GM18502 (cell line): ENCODE measurements at regions not wholly inside any gene's neighbourhood (a gene's known extent, or its start where the extent isn't known, plus 50 kb on each side); places are given as distances from the start of the nearest gene placed in this dataset.

ENCODE experiments used
- ATAC-seq: cut with Tn5 transposase; IDR thresholded peaks from one replicate; pipeline ENCODE4 v1.9.1; 2021; ENCODE audit warnings: mild to moderate bottlenecking; ENCODE audit not compliant: unreplicated experiment, poor library complexity

- no peak for ATAC-seq
Observed at GRCh38 chr3:103684904-103685303, 1250.1 kb downstream of the ZPLD1 start.

- no peak for ATAC-seq
Observed at GRCh38 chr3:103685939-103686338, 1251.1 kb downstream of the ZPLD1 start.

- no peak for ATAC-seq
Observed at GRCh38 chr3:103690536-103690935, 1255.7 kb downstream of the ZPLD1 start.

- ATAC-seq, result no peak
Observed at GRCh38 chr3:103693831-103694230, 1259.0 kb downstream of the ZPLD1 start.

GRCh38 chr3:103698646-103699045 lies 1263.8 kb downstream of the ZPLD1 start:
- ATAC-seq, result no peak

DNA sequence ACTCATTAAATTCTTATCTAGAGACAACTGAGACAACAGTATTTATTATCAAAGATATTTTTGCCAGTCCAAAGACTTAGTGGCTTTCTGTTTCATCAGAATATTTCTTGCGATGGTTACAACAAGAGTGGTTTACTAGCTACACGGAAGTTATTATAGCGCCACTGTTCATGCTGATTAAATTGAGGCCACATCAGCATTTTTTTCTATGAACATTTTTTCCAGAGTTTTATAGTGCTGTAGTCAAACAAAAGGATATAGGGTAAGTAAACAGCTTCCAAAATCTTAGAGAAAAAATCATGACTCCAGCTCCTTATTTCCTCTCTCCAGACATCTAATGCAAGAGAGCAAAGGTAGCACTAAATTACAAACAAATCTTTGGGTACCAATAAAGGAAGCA lies 1264.4 kb downstream of the ZPLD1 start:
- ATAC-seq, result no peak

GRCh38 chr3:103705641-103706040 lies 1270.8 kb downstream of the ZPLD1 start:
- ATAC-seq, result no peak

GRCh38 chr3:103706671-103707070 lies 1271.9 kb downstream of the ZPLD1 start:
- ATAC-seq, result no peak

DNA sequence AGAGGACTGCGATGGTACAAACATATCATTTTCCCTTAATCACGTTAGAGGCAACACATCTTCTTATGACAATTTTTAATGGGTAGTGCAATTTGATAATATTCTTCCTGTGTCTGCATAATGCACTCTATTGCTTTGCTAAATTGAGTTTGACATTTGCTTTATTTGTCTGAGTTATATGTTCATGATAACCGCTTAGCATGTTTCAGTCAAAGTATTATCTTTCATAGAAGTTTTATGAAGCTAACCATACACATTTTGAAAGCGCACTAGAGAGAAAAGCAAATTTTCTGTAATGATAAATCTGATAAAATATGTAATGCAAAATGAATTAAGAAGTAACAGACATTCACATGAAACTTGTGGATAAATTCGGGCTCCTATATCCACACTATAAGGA lies 1276.9 kb downstream of the ZPLD1 start:
- no peak for ATAC-seq

DNA sequence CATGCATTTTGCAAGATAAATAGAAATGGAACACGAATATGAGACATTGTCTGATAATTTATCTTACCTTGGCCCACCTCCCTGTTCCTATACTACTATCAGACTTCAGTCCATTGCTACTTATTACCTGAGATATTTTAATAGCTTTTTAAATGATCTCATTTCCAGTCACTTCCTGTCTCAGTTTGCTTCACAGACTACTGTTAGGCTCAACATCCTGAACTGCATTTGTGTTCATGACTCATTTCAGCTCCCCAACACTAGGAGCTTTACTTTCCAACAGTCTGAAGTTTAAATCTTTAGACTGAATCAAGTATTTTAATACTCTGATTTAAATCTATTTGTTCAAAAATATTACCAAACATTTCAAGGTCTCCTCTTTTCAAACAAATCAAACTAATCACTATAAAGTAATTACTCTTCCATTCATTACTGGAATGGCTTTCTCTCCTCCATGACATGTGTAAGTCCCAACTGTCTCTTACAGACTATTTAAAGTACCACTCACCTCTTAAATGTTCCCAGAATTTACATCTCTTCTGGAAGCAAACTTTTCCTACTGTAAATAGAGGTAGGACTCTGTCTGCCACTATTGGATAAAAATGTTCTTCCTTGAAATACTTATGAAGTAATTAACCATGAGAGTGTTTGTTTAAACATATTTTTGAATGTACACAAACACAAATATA lies 1277.6 kb downstream of the ZPLD1 start:
- ATAC-seq, result no peak

DNA sequence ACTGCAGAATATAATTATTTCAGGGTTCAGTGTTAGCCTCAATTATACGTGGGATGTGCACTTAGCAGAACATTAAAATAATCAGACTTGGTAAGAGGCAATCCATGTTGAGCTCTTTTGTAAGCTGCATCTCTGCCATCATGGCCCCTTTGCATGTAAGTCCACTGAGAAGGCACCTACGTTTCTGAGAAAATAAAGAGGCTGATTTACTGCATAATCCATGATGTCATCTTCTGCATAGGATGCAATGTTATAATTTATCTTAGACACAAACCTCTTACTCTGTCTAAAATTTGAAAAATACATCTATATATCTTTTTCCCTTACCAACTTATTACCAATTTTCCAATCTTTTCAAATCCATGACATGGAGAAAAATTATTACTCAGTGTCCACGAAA lies 1294.7 kb downstream of the ZPLD1 start:
- no peak for ATAC-seq

GRCh38 chr3:103730744-103731143 lies 1295.9 kb downstream of the ZPLD1 start:
- ATAC-seq, result no peak

DNA sequence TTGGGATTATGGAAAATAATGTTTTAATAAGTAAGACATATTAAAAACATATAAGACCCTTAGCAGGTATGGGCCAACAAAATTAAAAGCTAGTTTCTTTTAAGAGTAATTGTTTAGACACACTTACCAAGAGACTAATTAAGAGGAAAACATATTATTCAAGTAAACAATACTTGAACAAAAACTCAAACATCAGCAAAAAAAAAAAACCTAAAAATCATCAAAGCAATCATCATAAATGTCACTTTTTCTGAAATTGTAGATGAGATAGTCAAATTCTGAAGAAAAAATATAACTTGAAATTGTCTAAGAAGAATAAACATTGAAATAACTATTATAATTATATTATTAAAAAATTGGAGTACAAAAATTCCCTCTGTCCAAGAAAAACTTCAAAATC lies 1318.2 kb downstream of the ZPLD1 start:
- no peak for ATAC-seq

DNA sequence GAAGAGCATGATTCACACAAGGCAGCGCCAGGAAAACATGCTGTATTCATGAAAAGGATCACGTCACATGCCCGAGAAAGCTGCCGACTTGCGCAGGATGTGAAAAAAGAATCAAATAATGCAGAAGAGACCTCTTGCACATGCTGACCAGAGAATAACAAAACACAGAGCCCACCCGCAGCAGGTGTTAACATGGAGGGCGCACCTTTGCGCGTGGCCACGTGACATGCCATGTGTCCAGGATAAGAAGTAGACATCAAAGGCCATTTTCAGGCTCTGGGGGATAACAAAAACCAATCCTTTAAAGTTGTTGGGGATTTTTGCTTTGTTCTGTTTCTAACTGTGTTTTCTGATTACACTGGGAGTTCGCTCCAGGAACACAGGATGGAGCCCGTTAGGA lies 1332.8 kb downstream of the ZPLD1 start:
- no peak for ATAC-seq

- ATAC-seq, result no peak
Observed at GRCh38 chr3:103785017-103785416, 1350.2 kb downstream of the ZPLD1 start.

DNA sequence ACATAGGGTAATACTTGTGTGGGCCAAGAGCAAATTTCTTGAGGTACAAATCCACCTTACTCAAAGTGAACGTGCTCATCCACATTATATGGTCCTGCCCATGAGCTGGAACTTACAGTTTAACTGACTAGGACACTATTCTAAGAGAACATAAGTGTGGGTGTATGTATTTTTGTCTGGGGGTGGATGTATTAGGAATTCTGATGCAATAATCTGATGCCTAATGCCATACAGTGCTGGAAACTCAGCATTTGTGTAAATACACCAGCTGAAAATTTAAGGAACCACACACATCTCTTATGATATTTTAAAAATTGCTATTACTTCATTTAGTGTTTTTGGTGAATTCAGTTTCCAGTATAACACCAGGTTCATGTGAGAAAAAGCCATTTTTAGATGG lies 1350.7 kb downstream of the ZPLD1 start:
- ATAC-seq, result no peak

GRCh38 chr3:103786296-103786695 lies 1351.5 kb downstream of the ZPLD1 start:
- no peak for ATAC-seq

DNA sequence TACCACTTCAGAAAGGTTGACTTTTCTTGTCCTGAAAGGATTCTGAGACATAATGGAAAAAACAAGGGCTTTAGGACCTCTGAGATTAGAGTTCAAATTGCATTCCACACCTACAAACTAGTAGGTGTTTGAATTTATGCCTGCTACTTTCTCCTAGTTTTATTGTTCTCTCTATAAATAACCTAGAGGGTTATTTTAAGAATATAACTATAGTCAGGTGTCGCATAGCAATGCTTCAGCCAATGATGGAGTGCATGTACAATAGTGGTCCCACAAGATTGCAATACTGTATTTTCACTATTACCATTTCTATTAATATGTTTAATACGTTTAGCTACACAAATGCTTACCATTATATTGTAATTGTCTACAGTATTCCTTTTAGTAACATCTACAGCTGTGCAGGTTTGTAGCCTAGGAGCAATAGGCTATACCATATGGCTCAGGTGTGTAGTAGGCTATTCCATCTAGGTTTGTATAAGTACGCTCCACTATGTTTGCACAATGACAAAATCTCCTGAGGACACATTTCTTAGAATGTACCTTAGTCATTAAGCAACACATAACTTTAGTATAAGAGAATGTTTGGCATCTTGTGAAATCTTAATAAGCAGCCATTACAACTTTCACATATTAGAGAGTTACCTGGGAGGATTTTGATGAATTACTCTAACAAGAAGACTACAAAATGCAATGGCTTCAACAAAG lies 1352.5 kb downstream of the ZPLD1 start:
- no peak for ATAC-seq

GRCh38 chr3:103787879-103788278 lies 1353.1 kb downstream of the ZPLD1 start:
- no peak for ATAC-seq

DNA sequence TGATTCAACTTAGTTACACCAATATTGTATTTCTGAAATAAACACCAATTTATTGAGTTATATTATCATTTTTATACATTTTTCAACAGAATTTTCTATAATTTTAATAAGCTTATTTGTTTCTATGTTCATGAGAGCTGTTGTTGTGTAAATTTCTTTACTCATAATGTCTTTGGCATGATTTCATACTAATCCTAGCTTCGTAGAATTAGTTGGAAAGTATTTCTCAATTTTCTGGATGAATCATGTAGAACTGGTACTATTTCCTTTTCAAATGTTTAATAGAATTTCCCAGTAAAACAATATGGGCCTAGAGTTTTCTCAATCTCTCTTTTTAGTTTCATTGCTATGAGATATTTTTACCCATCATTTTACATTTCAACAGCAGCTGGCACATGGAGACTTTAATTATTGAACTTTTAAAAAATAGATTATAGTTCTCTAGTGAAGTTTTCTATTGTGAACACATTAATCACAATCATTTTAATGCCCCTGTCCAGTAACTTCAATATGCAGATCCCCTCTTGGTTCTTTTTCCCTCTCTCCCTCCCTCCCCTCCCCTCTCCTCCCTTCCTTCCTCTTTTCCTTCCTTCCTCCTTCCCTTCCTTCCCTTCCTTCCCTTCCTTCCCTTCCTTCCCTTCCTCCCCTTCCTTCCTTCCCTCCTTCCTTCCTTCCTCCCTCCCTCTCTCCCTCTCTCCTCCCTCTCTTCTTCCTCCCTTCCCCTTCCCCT lies 1357.1 kb downstream of the ZPLD1 start:
- no peak for ATAC-seq

DNA sequence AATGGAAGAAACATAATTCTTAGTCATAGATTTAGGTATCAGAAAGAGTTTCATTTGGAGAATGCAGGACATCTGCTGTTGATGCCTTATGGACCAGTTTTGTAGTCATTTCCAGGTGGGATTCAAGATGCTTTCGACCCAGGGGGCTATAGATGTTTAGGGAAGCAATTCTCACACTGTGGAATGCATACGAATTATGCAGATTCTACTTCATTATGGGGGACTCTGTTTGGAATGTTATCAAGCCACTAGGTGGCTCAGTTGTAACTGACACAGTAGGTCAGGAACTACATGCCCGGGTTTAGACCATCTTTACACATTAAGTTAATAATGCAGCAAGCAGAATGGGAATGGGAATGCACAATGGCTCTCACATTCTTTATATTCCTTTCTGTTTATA lies 1359.8 kb downstream of the ZPLD1 start:
- ATAC-seq, result no peak
